ENCODE measurements at regions not wholly inside any gene's neighbourhood (a gene's known extent, or its start where the extent isn't known, plus 50 kb on each side); places are given as distances from the start of the nearest gene placed in this dataset.

DNA sequence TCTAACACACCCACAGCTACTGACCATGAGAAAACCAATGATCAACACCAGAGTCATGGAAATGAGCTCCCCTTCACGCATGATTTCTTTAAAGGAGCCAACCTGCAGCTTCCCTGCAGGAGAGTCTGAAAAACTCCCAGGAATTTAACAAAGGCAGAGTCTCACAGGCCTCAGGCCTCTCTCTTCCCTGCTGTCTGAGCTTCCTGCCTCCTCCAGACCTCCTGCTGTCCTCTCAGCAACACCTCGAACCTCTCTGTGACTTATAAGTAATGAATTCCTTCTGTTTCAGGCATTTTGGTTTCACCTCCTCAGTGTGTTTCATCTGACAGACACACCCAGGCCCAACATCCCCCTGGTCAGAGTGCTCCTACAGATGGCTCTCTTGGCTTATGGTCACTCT is 1044.4 kb downstream of the UQCRFS1 start:
- H3K4me2 ChIP-seq (ENCODE audit: insufficient read depth, low read length), result no peak overlapping the region
- H2AFZ ChIP-seq (ENCODE audit: low read depth, low read length), result no peak overlapping the region
- no peaks in the 10 kb centered on the region for H3K27me3 ChIP-seq (ENCODE audit: control insufficient read depth in 2 of 2, insufficient read depth in 2 of 2, low read length in 2 of 2)
- ChIA-PET POLR2A (no interaction called here), CTCF (no interaction called here)
- no peak overlapping the region for H3K27ac ChIP-seq (ENCODE audit: insufficient read depth, low read depth, low read length)
- dilution Hi-C loops (cut with MboI; ENCODE audit: extremely low pct_ligation_motif_present, low sequenced_read_pairs) (no loop called here), intact Hi-C loops (cut with micrococcal nuclease) (no loop called here)
- no peaks in the 10 kb centered on the region for H3K79me2 ChIP-seq (ENCODE audit: control insufficient read depth, insufficient read depth, low read length)
- FAIRE-seq (no peak), DNase-seq (ENCODE audit: low read depth, low spot score) (no peak)
- H3K9me3 ChIP-seq (replicated peaks; ENCODE audit: control insufficient read depth, insufficient read depth, low read length), result no peaks in the 10 kb centered on the region
- no TSS peak for BruUV-seq (replicated peaks)
- H4K20me1 ChIP-seq (replicated peaks; ENCODE audit: control insufficient read depth, extremely low read depth, insufficient read depth, low read length), result no peaks in the 10 kb centered on the region
- no peaks in the 10 kb centered on the region for H3K4me1 ChIP-seq (ENCODE audit: control insufficient read depth, extremely low read depth, insufficient read depth, low read length)
- no peak for TF ChIP-seq FOS (IDR thresholded peaks at IDR 0.05; ENCODE audit: borderline replicate concordance, insufficient read depth, low read length)
- TF ChIP-seq POLR2A (IDR thresholded peaks at IDR 0.05; ENCODE audit: low read depth, low read length), result no peak
- TF ChIP-seq, protein P1, sequence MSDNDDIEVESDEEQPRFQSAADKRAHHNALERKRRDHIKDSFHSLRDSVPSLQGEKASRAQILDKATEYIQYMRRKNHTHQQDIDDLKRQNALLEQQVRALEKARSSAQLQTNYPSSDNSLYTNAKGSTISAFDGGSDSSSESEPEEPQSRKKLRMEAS (IDR thresholded peaks at IDR 0.05; ENCODE audit: insufficient read depth, insufficient read length), result no peak
- no peak for TF ChIP-seq MYC (IDR thresholded peaks at IDR 0.05; ENCODE audit: low read depth, low read length)
- TF ChIP-seq POLR2AphosphoS5 (IDR thresholded peaks at IDR 0.05; ENCODE audit: insufficient read depth, low read depth, low read length), result no peak
- TF ChIP-seq, protein P2, sequence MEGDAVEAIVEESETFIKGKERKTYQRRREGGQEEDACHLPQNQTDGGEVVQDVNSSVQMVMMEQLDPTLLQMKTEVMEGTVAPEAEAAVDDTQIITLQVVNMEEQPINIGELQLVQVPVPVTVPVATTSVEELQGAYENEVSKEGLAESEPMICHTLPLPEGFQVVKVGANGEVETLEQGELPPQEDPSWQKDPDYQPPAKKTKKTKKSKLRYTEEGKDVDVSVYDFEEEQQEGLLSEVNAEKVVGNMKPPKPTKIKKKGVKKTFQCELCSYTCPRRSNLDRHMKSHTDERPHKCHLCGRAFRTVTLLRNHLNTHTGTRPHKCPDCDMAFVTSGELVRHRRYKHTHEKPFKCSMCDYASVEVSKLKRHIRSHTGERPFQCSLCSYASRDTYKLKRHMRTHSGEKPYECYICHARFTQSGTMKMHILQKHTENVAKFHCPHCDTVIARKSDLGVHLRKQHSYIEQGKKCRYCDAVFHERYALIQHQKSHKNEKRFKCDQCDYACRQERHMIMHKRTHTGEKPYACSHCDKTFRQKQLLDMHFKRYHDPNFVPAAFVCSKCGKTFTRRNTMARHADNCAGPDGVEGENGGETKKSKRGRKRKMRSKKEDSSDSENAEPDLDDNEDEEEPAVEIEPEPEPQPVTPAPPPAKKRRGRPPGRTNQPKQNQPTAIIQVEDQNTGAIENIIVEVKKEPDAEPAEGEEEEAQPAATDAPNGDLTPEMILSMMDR (IDR thresholded peaks at IDR 0.05; ENCODE audit: extremely low read depth in 1 of 2, insufficient read depth in 1 of 2, low read depth in 1 of 2, low read length in 2 of 2), result no peak
- TF ChIP-seq GATA2 (IDR thresholded peaks at IDR 0.05; ENCODE audit: insufficient read depth, insufficient read length, low read depth, low read length), result no peak
- TF ChIP-seq JUN (IDR thresholded peaks at IDR 0.05; ENCODE audit: borderline replicate concordance, insufficient read depth, insufficient read length, low read depth), result no peak
- no peaks in the 10 kb centered on the region for H3K36me3 ChIP-seq (ENCODE audit: control insufficient read depth in 2 of 2, extremely low read depth in 1 of 2, insufficient read depth in 2 of 2, low read length in 2 of 2)
- H3K9ac ChIP-seq (replicated peaks; ENCODE audit: extremely low read depth, insufficient read depth, low read length), result no peak overlapping the region
- H3K4me3 ChIP-seq (replicated peaks in 1 of 3; ENCODE audit: insufficient read depth in 1 of 3, low read depth in 1 of 3, low read length in 3 of 3), result no peak overlapping the region
- no peaks in the 10 kb centered on the region for H3K9me1 ChIP-seq (replicated peaks; ENCODE audit: control insufficient read depth, extremely low read depth, insufficient read depth, low read length)

Data from endothelial cell of umbilical vein (primary cell).